ENCODE measurements at regions not wholly inside any gene's neighbourhood (a gene's known extent, or its start where the extent isn't known, plus 50 kb on each side); places are given as distances from the start of the nearest gene placed in this dataset.

DNA sequence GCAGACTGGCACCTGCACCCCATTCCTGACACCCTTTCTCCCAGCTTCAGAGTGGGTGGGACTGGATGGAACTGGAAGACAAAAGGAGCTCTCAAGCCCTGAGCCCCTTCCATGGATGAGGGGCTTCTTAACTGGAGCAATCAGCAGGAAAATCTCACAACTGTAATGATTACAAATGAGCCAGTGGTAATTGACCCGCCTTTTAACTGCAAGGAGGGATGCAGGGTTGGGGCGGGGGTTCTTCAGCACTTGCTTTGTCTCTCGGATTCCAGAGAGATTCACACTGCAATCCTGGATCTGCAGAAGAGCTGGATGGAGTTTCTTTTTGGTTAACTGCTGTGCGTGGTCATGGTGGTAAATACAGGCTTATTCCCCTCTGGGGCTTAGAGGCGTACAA, 160.1 kb upstream of the SHB start:
- Histone ChIP-seq H3K27me3 (ENCODE audit: insufficient read depth, insufficient read length) (peaks cover 95% of the 10 kb centered on the region), H3K9ac (ENCODE audit: insufficient read length, low read depth) (no peak overlapping the region), H3K4me3 (ENCODE audit: insufficient read length, low read depth) (no peak overlapping the region), H3K36me3 (ENCODE audit: insufficient read depth, insufficient read length, low read length) (no peaks in the 10 kb centered on the region), H3K9me3 (ENCODE audit: insufficient read depth, low read length) (no peaks in the 10 kb centered on the region), H3K4me1 (ENCODE audit: insufficient read depth, insufficient read length) (peaks cover 8% of the 10 kb centered on the region)
- no peak for TF ChIP-seq SUZ12 (IDR thresholded peaks at IDR 0.05; ENCODE audit: extremely low read depth, insufficient read depth, insufficient read length)
- no peak for TF ChIP-seq YY1 (IDR thresholded peaks at IDR 0.05; ENCODE audit: insufficient read depth, insufficient read length)
- TF ChIP-seq ZNF274 (IDR thresholded peaks at IDR 0.05; ENCODE audit: low read depth, low read length): no peak
- no peak for DNase-seq (ENCODE audit: low read depth, low spot score)

GRCh38 chr9:38228331-38229103, 159.5 kb upstream of the SHB start:
- TF ChIP-seq ZNF274 (IDR thresholded peaks at IDR 0.05; ENCODE audit: low read depth, low read length): no peak
- TF ChIP-seq SUZ12 (IDR thresholded peaks at IDR 0.05; ENCODE audit: extremely low read depth, insufficient read depth, insufficient read length): no peak
- no peak for TF ChIP-seq YY1 (IDR thresholded peaks at IDR 0.05; ENCODE audit: insufficient read depth, insufficient read length)
- Histone ChIP-seq H3K4me1 (ENCODE audit: insufficient read depth, insufficient read length) (peaks cover 8% of the 10 kb centered on the region), H3K4me3 (ENCODE audit: insufficient read length, low read depth) (no peak overlapping the region), H3K9ac (ENCODE audit: insufficient read length, low read depth) (no peak overlapping the region), H3K27me3 (ENCODE audit: insufficient read depth, insufficient read length) (peaks cover 95% of the 10 kb centered on the region), H3K9me3 (ENCODE audit: insufficient read depth, low read length) (no peaks in the 10 kb centered on the region), H3K36me3 (ENCODE audit: insufficient read depth, insufficient read length, low read length) (no peaks in the 10 kb centered on the region)
- no peak for DNase-seq (ENCODE audit: low read depth, low spot score)

DNA sequence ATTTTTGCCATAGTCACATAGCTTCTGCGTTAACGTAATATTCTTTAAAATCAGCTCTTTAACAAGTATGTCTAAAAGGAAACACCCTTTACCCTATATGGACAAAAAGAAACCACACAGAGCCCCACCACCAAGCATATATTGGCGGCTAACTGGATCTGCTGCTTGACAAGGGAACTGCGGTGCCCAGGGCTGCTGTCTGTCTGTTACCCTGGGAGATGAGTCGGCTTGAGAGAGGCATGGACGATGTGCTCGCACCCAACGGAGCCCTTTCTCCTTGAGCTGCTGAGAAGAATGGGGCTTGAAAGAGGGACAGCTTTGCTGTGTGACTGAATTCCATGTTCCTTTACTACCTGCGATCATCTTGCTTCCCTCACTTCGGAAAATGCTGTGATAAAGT, 158.6 kb upstream of the SHB start:
- H3K9ac ChIP-seq (ENCODE audit: insufficient read length, low read depth): no peak overlapping the region
- H3K4me3 ChIP-seq (ENCODE audit: insufficient read length, low read depth): no peak overlapping the region
- H3K9me3 ChIP-seq (ENCODE audit: insufficient read depth, low read length): no peaks in the 10 kb centered on the region
- TF ChIP-seq SUZ12 (IDR thresholded peaks at IDR 0.05; ENCODE audit: extremely low read depth, insufficient read depth, insufficient read length): no peak
- no peak for TF ChIP-seq YY1 (IDR thresholded peaks at IDR 0.05; ENCODE audit: insufficient read depth, insufficient read length)
- TF ChIP-seq ZNF274 (IDR thresholded peaks at IDR 0.05; ENCODE audit: low read depth, low read length): no peak
- DNase-seq (ENCODE audit: low read depth, low spot score): no peak
- no peaks in the 10 kb centered on the region for H3K36me3 ChIP-seq (ENCODE audit: insufficient read depth, insufficient read length, low read length)
- H3K27me3 ChIP-seq (ENCODE audit: insufficient read depth, insufficient read length): peaks cover 95% of the 10 kb centered on the region
- peaks cover 8% of the 10 kb centered on the region for H3K4me1 ChIP-seq (ENCODE audit: insufficient read depth, insufficient read length)

DNA sequence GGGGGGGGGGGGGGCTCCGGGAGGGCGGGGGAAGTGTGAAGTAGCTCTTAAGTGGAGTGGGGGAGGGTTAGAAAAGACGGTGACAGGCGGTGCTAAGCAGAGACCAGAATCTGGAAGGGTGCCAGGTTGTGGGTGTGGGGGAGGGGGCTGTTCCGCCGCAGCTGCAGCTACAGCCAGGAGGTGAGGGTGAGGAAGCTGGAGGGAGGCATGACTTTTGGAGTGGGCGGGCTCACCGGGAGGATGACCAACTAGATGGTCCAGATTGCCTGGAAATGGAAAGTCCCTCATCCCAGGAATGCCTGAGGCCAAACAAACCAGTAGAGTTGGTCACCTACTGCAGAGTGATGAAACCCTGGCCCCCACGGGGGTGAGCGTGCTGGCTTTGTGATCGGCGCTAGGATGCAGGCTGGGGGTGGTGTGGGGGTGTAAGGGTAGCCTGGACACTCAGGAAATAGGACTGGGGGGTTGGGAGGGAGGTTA, 158.1 kb upstream of the SHB start:
- peak; percentile 61 for DNase-seq (ENCODE audit: low read depth, low spot score)
- no peaks in the 10 kb centered on the region for H3K36me3 ChIP-seq (ENCODE audit: insufficient read depth, insufficient read length, low read length)
- peaks cover 8% of the 10 kb centered on the region for H3K4me1 ChIP-seq (ENCODE audit: insufficient read depth, insufficient read length)
- TF ChIP-seq YY1 (IDR thresholded peaks at IDR 0.05; ENCODE audit: insufficient read depth, insufficient read length) (no peak), SUZ12 (IDR thresholded peaks at IDR 0.05; ENCODE audit: extremely low read depth, insufficient read depth, insufficient read length) (no peak), ZNF274 (IDR thresholded peaks at IDR 0.05; ENCODE audit: low read depth, low read length) (no peak)
- no peak overlapping the region for H3K4me3 ChIP-seq (ENCODE audit: insufficient read length, low read depth)
- H3K9me3 ChIP-seq (ENCODE audit: insufficient read depth, low read length): no peaks in the 10 kb centered on the region
- peaks cover 95% of the 10 kb centered on the region for H3K27me3 ChIP-seq (ENCODE audit: insufficient read depth, insufficient read length)
- H3K9ac ChIP-seq (ENCODE audit: insufficient read length, low read depth): no peak overlapping the region

DNA sequence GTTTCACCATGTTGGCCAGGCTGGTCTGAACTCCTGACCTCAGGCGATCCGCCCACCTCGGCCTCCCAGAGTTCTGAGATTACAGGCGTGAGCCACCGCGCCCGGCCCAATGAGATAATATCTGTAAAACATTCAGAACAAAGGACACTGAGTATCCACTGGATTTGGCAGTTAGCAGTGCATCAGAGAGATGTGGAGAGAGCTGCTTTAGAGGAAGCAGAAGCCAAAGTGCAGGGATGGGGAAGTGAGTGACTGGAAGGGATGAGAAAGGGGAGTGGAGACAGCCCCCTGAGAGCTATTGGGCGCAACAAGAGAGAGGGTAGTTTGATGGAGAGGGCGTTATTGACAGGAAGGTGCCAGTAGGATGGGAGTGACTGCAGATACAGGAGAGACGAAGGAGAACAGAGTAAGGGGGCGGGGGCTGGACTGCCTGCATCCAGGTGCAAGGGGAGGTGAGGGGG, 157.5 kb upstream of the SHB start:
- no peaks in the 10 kb centered on the region for H3K36me3 ChIP-seq (ENCODE audit: insufficient read depth, insufficient read length, low read length)
- H3K27me3 ChIP-seq (ENCODE audit: insufficient read depth, insufficient read length): peaks cover 93% of the 10 kb centered on the region
- no peak overlapping the region for H3K4me3 ChIP-seq (ENCODE audit: insufficient read length, low read depth)
- no peaks in the 10 kb centered on the region for H3K9me3 ChIP-seq (ENCODE audit: insufficient read depth, low read length)
- DNase-seq (ENCODE audit: low read depth, low spot score): no peak
- H3K9ac ChIP-seq (ENCODE audit: insufficient read length, low read depth): no peak overlapping the region
- no peak for TF ChIP-seq ZNF274 (IDR thresholded peaks at IDR 0.05; ENCODE audit: low read depth, low read length)
- no peak for TF ChIP-seq SUZ12 (IDR thresholded peaks at IDR 0.05; ENCODE audit: extremely low read depth, insufficient read depth, insufficient read length)
- TF ChIP-seq YY1 (IDR thresholded peaks at IDR 0.05; ENCODE audit: insufficient read depth, insufficient read length): no peak
- peaks cover 8% of the 10 kb centered on the region for H3K4me1 ChIP-seq (ENCODE audit: insufficient read depth, insufficient read length)

DNA sequence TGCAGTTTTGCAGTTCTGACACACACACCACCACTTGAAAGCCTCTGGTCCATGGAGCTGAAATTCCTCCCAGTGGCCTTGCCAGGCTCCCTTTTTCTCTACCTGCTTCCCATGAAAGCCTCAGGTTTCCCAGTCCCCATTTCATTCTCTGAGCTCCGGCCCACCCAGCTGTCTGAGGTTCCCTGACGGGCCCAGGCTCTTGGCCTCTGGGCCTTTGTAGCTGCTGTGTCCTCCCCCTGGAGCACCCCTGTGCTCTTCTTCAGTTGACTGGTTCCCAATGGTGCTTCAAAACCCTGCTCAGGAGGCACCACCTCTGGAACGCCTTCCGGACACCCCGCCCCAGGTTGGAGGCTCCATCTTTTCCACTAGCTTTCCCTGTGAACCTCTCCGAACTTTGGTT, 155.9 kb upstream of the SHB start:
- H3K27me3 ChIP-seq (ENCODE audit: insufficient read depth, insufficient read length): peaks cover 93% of the 10 kb centered on the region
- TF ChIP-seq YY1 (IDR thresholded peaks at IDR 0.05; ENCODE audit: insufficient read depth, insufficient read length) (no peak), ZNF274 (IDR thresholded peaks at IDR 0.05; ENCODE audit: low read depth, low read length) (no peak), SUZ12 (IDR thresholded peaks at IDR 0.05; ENCODE audit: extremely low read depth, insufficient read depth, insufficient read length) (no peak)
- H3K9ac ChIP-seq (ENCODE audit: insufficient read length, low read depth): no peak overlapping the region
- H3K9me3 ChIP-seq (ENCODE audit: insufficient read depth, low read length): no peaks in the 10 kb centered on the region
- no peak for DNase-seq (ENCODE audit: low read depth, low spot score)
- no peak overlapping the region for H3K4me3 ChIP-seq (ENCODE audit: insufficient read length, low read depth)
- H3K36me3 ChIP-seq (ENCODE audit: insufficient read depth, insufficient read length, low read length): no peaks in the 10 kb centered on the region
- peaks cover 8% of the 10 kb centered on the region for H3K4me1 ChIP-seq (ENCODE audit: insufficient read depth, insufficient read length)

- TF ChIP-seq SUZ12 (IDR thresholded peaks at IDR 0.05; ENCODE audit: extremely low read depth, insufficient read depth, insufficient read length) (no peak), YY1 (IDR thresholded peaks at IDR 0.05; ENCODE audit: insufficient read depth, insufficient read length) (no peak), ZNF274 (IDR thresholded peaks at IDR 0.05; ENCODE audit: low read depth, low read length) (no peak)
- Histone ChIP-seq H3K36me3 (ENCODE audit: insufficient read depth, insufficient read length, low read length) (no peaks in the 10 kb centered on the region), H3K9me3 (ENCODE audit: insufficient read depth, low read length) (no peaks in the 10 kb centered on the region), H3K27me3 (ENCODE audit: insufficient read depth, insufficient read length) (peaks cover 98% of the 10 kb centered on the region), H3K9ac (ENCODE audit: insufficient read length, low read depth) (no peak overlapping the region), H3K4me3 (ENCODE audit: insufficient read length, low read depth) (no peak overlapping the region), H3K4me1 (ENCODE audit: insufficient read depth, insufficient read length) (peaks cover 6% of the 10 kb centered on the region)
- DNase-seq (ENCODE audit: low read depth, low spot score): no peak
Observed at GRCh38 chr9:38216572-38216971, 147.5 kb upstream of the SHB start.
